C4-2B (cell line): ENCODE measurements at regions not wholly inside any gene's neighbourhood (a gene's known extent, or its start where the extent isn't known, plus 50 kb on each side); places are given as distances from the start of the nearest gene placed in this dataset.
A peak's percentile ranks its signal among the peaks of the same experiment; 100 is the strongest.
"Not testable (repeated sequence)": the region's sequence is repeated elsewhere in the genome, so short reads cannot be mapped to it uniquely, and the experiment has no call there.

ENCODE experiments used
- H3K27ac ChIP-seq: fragments of 450-650 bp; 2 replicates; pipeline ENCODE4 v1.5.1; 2017
- CTCF ChIP-seq: fragments of 450-650 bp; conservative IDR thresholded peaks from 2 replicates; pipeline ENCODE4 v1.5.1; 2017; ENCODE audit warnings: mild to moderate bottlenecking
- ZFX ChIP-seq: fragments of 450-650 bp; IDR thresholded peaks from 2 replicates; pipeline ENCODE4 v1.6.1; 2017

GRCh38 chr1:30521261-30521865, 202.0 kb downstream of the MATN1 start:
- TF ChIP-seq CTCF (no peak), ZFX (no peak)
- peak overlapping the region; percentile 64 for H3K27ac ChIP-seq

GRCh38 chr1:30520476-30520875, 202.9 kb downstream of the MATN1 start:
- no peak for TF ChIP-seq CTCF
- no peak for TF ChIP-seq ZFX
- H3K27ac ChIP-seq: peak overlapping the region; percentile 64; the same call in 1 of the 2 replicates

GRCh38 chr1:30519201-30519763, 204.1 kb downstream of the MATN1 start:
- H3K27ac ChIP-seq: no peak overlapping the region
- no peak for TF ChIP-seq CTCF
- TF ChIP-seq ZFX: no peak

- no peak for TF ChIP-seq ZFX
- no peak for TF ChIP-seq CTCF
- no peak overlapping the region for H3K27ac ChIP-seq
These were observed 204.7 kb downstream of the MATN1 start for GRCh38 chr1:30518696-30519095.

GRCh38 chr1:30518186-30518585, 205.2 kb downstream of the MATN1 start:
- no peak overlapping the region for H3K27ac ChIP-seq
- TF ChIP-seq CTCF (no peak), ZFX (no peak)

- H3K27ac ChIP-seq: not testable (repeated sequence)
These were observed 205.7 kb downstream of the MATN1 start for GRCh38 chr1:30517666-30518065.

- H3K27ac ChIP-seq: not testable (repeated sequence)
These were observed 206.1 kb downstream of the MATN1 start for GRCh38 chr1:30517241-30517640.

GRCh38 chr1:30516485-30516858, 206.9 kb downstream of the MATN1 start:
- H3K27ac ChIP-seq: no peak overlapping the region
- TF ChIP-seq CTCF (no peak), ZFX (no peak)
